IMR-90 (cell line): ENCODE measurements at regions not wholly inside any gene's neighbourhood (a gene's known extent, or its start where the extent isn't known, plus 50 kb on each side); places are given as distances from the start of the nearest gene placed in this dataset.

ENCODE experiments used
- ATAC-seq: fragments of 200-7000 bp; cut with Tn5 transposase; 2 replicates; pipeline ENCODE4 v1.9.1; 2020; ENCODE audit warnings: low read depth, mild to moderate bottlenecking, moderate library complexity
- BruUV-seq: library from RNA; stranded (reverse); fragments of 400-500 nt; replicated peaks from 2 replicates; lab custom pipeline; 2021; lab: Mats Ljungman, UMichigan
- CTCF ChIA-PET: fragments of 300-600 bp; formaldehyde crosslinking; extraction: SDS; loops from one replicate; lab custom pipeline; 2021; ENCODE audit warnings: antibody characterized with exemption; lab: Yijun Ruan, JAX
- POLR2A ChIA-PET: fragments of 300-600 bp; sonication (Branson Sonifier 250); formaldehyde crosslinking; loops from one replicate; lab custom pipeline; 2022; ENCODE audit warnings: antibody characterized with exemption; ENCODE audit not compliant: unreplicated experiment; lab: Charles Lee
- DNase-seq: peaks from one replicate; pipeline ENCODE4 v3.0.0; 2013
- H2AFZ ChIP-seq: replicated peaks from 2 replicates; pipeline ENCODE3; 2013; ENCODE audit warnings: low read length, mild to moderate bottlenecking; ENCODE audit not compliant: poor library complexity
- H2AK5ac ChIP-seq: 2 replicates; pipeline ENCODE4 v1.6.1; 2013; ENCODE audit warnings: low read depth, low read length, inconsistent platforms
- H2AK9ac ChIP-seq: replicated peaks from 2 replicates; pipeline ENCODE3; 2013; ENCODE audit warnings: mild to moderate bottlenecking, low read depth, low read length, moderate library complexity; ENCODE audit not compliant: poor library complexity
- H2BK120ac ChIP-seq: 2 replicates; pipeline ENCODE4 v1.6.1; 2013; ENCODE audit warnings: low read depth, low read length, inconsistent platforms
- H2BK15ac ChIP-seq: 3 replicates; pipeline ENCODE4 v1.6.1; 2013; ENCODE audit warnings: low read depth, low read length, inconsistent platforms
- H2BK20ac ChIP-seq: 2 replicates; pipeline ENCODE4 v1.6.1; 2013; ENCODE audit warnings: low read depth, mild to moderate bottlenecking, inconsistent platforms, low read length, moderate library complexity
- H2BK5ac ChIP-seq: 2 replicates; pipeline ENCODE4 v1.6.1; 2013; ENCODE audit warnings: mild to moderate bottlenecking, low read depth, low read length, inconsistent platforms; ENCODE audit not compliant: poor library complexity, severe bottlenecking
- H3K14ac ChIP-seq: replicated peaks from 2 replicates; pipeline ENCODE4 v1.6.1; 2013; ENCODE audit warnings: low read depth, low read length, inconsistent platforms
- H3K18ac ChIP-seq: 2 replicates; pipeline ENCODE4 v1.6.1; 2013; ENCODE audit warnings: low read depth, low read length, control low read depth
- H3K23ac ChIP-seq: 2 replicates; pipeline ENCODE4 v1.6.1; 2013; ENCODE audit warnings: low read depth, low read length, inconsistent platforms
- H3K27ac ChIP-seq: 2 replicates; pipeline ENCODE4 v1.5.1; 2013; ENCODE audit warnings: mild to moderate bottlenecking, control low read depth, low read length; ENCODE audit not compliant: insufficient read depth
- H3K27me3 ChIP-seq: 2 replicates; pipeline ENCODE4 v1.6.1; 2013; ENCODE audit warnings: low read length; ENCODE audit not compliant: control insufficient read depth, insufficient read depth
- H3K36me3 ChIP-seq: 2 replicates; pipeline ENCODE4 v1.6.1; 2013; ENCODE audit warnings: low read length, mixed read lengths; ENCODE audit not compliant: control insufficient read depth, insufficient read depth
- H3K4ac ChIP-seq: 2 replicates; pipeline ENCODE4 v1.6.1; 2013; ENCODE audit warnings: low read depth, low read length, inconsistent platforms
- H3K4me1 ChIP-seq: 2 replicates; pipeline ENCODE4 v1.6.1; 2013; ENCODE audit warnings: low read length, mixed read lengths; ENCODE audit not compliant: control insufficient read depth, insufficient read depth
- H3K4me2 ChIP-seq: 2 replicates; pipeline ENCODE4 v1.6.1; 2013; ENCODE audit warnings: low read depth, mild to moderate bottlenecking, control low read depth, low read length, moderate library complexity
- H3K4me3 ChIP-seq: 2 replicates; pipeline ENCODE4 v1.5.1; 2013; ENCODE audit warnings: low read depth, mild to moderate bottlenecking, control low read depth, low read length, moderate library complexity; ENCODE audit not compliant: insufficient read depth
- H3K56ac ChIP-seq: 2 replicates; pipeline ENCODE4 v1.6.1; 2013; ENCODE audit warnings: low read length, inconsistent platforms; ENCODE audit not compliant: insufficient read depth; ENCODE audit errors: extremely low read depth
- H3K79me1 ChIP-seq, 2 experiments: 2 replicates each; pipeline ENCODE4 v1.6.1; 2013; ENCODE audit warnings: low read length in 2 of 2, inconsistent platforms in 1 of 2, low read depth in 1 of 2
- H3K9ac ChIP-seq: 2 replicates; pipeline ENCODE4 v1.6.1; 2013; ENCODE audit warnings: low read depth, low read length, control low read depth
- H3K9me1 ChIP-seq: 2 replicates; pipeline ENCODE4 v1.6.1; 2013; ENCODE audit warnings: low read length, inconsistent platforms; ENCODE audit not compliant: insufficient read depth
- H3K9me3 ChIP-seq: 2 replicates; pipeline ENCODE4 v1.6.1; 2013; ENCODE audit warnings: low read length; ENCODE audit not compliant: control insufficient read depth, insufficient read depth
- H4K20me1 ChIP-seq: 2 replicates; pipeline ENCODE4 v1.6.1; 2013; ENCODE audit warnings: low read length, inconsistent platforms; ENCODE audit not compliant: insufficient read depth
- H4K5ac ChIP-seq: 2 replicates; pipeline ENCODE4 v1.6.1; 2013; ENCODE audit warnings: mild to moderate bottlenecking, low read depth, low read length, control low read depth
- H4K8ac ChIP-seq, 2 experiments: 2 replicates each; pipeline ENCODE4 v1.6.1; 2013; ENCODE audit warnings: low read depth in 2 of 2, low read length in 2 of 2, control low read depth in 1 of 2, inconsistent platforms in 1 of 2
- H4K91ac ChIP-seq: 2 replicates; pipeline ENCODE4 v1.6.1; 2013; ENCODE audit warnings: low read depth, low read length, inconsistent platforms; ENCODE audit not compliant: insufficient read depth
- CEBPB ChIP-seq: IDR thresholded peaks from 2 replicates; pipeline ENCODE4 v1.6.1; 2012; ENCODE audit warnings: low read depth, low read length, improper control_type of control experiment
- CHD1 ChIP-seq: IDR thresholded peaks from 2 replicates; pipeline ENCODE4 v1.6.1; 2012; ENCODE audit warnings: low read depth, low read length, improper control_type of control experiment
- FOS ChIP-seq: fragments of 150-350 bp; IDR thresholded peaks from 2 replicates; pipeline ENCODE4 v1.6.1; 2016; ENCODE audit warnings: low read depth, low read length
- MAFK ChIP-seq: IDR thresholded peaks from 2 replicates; pipeline ENCODE4 v1.6.1; 2012; ENCODE audit warnings: low read depth, low read length, improper control_type of control experiment
- MXI1 ChIP-seq: IDR thresholded peaks from 2 replicates; pipeline ENCODE4 v1.6.1; 2012; ENCODE audit warnings: low read depth, mild to moderate bottlenecking, low read length, moderate library complexity, borderline replicate concordance
- POLR2A ChIP-seq: IDR thresholded peaks from 2 replicates; pipeline ENCODE4 v1.6.1; 2012; ENCODE audit warnings: mild to moderate bottlenecking, low read depth, low read length
- RCOR1 ChIP-seq: IDR thresholded peaks from 2 replicates; pipeline ENCODE4 v1.6.1; 2012; ENCODE audit warnings: mild to moderate bottlenecking, low read length, improper control_type of control experiment; ENCODE audit not compliant: insufficient replicate concordance
- SMC3 ChIP-seq: fragments of 150-350 bp; IDR thresholded peaks from 2 replicates; pipeline ENCODE4 v1.6.1; 2016; ENCODE audit warnings: low read depth, mild to moderate bottlenecking, antibody characterized with exemption, low read length, moderate library complexity
- WGBS, 2 experiments: methylation state at CpG; one replicate each; pipeline versions ENCODE4 v1.1.5 to v1.1.7; 2013; ENCODE audit warnings: missing lambda C conversion rate in 2 of 2; ENCODE audit not compliant: insufficient read length in 1 of 2; ENCODE audit errors: extremely low coverage in 2 of 2; 5-methylcytosine and 5-hydroxymethylcytosine counted together
- dilution Hi-C: fragments of 300-500 bp; cut with HindIII; formaldehyde crosslinking; loops from one replicate; pipeline ENCODE4 v1.14.3; 2018; ENCODE audit warnings: low sequenced_read_pairs; ENCODE audit not compliant: unreplicated experiment
- in situ Hi-C: fragments of 300-500 bp; cut with MboI; formaldehyde crosslinking; loops from 3 replicates; pipeline ENCODE4 v1.14.3; 2019; ENCODE audit warnings: low sequenced_read_pairs, inconsistent platforms, mixed read lengths
- intact Hi-C: fragments of 100-400 bp; cut with micrococcal nuclease; formaldehyde crosslinking; loops from 2 replicates; pipeline ENCODE4 v1.10.0; 2022
- TF ChIP-seq, protein P1 (sequence below): fragments of 150-350 bp; IDR thresholded peaks from 2 replicates; pipeline ENCODE4 v1.6.1; 2017; ENCODE audit warnings: mild to moderate bottlenecking, antibody characterized with exemption, low read length, low read depth
- TF ChIP-seq, protein P2 (sequence below): fragments of 150-350 bp; IDR thresholded peaks from 2 replicates; pipeline ENCODE4 v1.6.1; 2016; ENCODE audit warnings: low read depth, mild to moderate bottlenecking, low read length, moderate library complexity, borderline replicate concordance
- TF ChIP-seq, protein P3 (sequence below): conservative IDR thresholded peaks from 2 replicates; pipeline ENCODE4 v1.5.1; 2012; ENCODE audit warnings: mild to moderate bottlenecking, low read depth, low read length, improper control_type of control experiment

DNA sequence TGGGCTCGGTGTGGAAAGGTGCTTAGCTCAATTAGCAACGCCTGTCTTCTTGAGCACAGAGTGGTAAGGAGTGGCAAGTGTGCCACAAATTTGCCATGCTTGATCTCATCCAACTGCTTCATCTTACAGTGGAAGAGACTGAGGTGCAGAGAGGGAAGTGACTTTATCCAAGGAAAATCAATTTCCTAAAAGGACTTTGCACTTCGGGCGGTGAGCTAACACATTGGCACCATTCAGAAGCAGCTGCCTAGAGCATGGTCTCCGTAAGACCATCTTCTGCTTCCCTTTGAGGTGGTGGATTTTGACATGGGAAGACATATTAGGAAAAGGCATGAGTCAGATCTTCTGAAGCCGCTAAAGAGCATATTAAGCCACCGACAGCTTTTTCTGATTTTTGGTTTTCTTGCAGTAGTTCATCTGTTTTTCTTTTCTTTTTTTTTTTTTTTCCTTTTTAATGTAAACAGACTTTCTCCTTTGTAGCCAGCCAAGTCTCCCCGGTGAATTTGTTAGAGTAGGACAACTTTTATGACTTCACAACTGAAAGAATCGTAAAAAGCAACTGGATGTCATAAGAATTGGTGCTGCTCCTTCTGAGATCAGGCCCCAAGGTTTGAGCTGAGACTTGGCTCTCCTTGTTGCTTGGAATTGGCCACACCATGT lies 273.2 kb downstream of the CDC5L start:
- no peak overlapping the region for H2AK5ac ChIP-seq
- no peaks in the 10 kb centered on the region for H4K20me1 ChIP-seq
- no peak overlapping the region for H3K56ac ChIP-seq
- H3K9me3 ChIP-seq, result no peaks in the 10 kb centered on the region
- H3K36me3 ChIP-seq, result no peaks in the 10 kb centered on the region
- no peaks in the 10 kb centered on the region for H3K27me3 ChIP-seq
- DNase-seq (no peak), ATAC-seq (no peak)
- no peak overlapping the region for H2BK15ac ChIP-seq
- POLR2A ChIA-PET, result no interaction called here
- BruUV-seq, result no TSS peak
- CTCF ChIA-PET, result interaction anchor here (0.6 to 1.3 kb wide), 4 partner anchors 11 to 1918 kb away, joined by 3 to 5 read pairs (median 3); no protein-coding TSS in a partner anchor
- no peak overlapping the region for H2AFZ ChIP-seq
- H3K4me1 ChIP-seq, result peaks cover 16% of the 10 kb centered on the region
- H2AK9ac ChIP-seq, result no peak overlapping the region
- H4K5ac ChIP-seq, result no peak overlapping the region
- dilution Hi-C loops, result no loop called here
- H2BK120ac ChIP-seq, result no peak overlapping the region
- H3K79me1 ChIP-seq, result no peaks in the 10 kb centered on the region
- in situ Hi-C loops, result loop anchor here (25.0 kb wide), 1 partner anchor 1252 kb away; no protein-coding TSS in a partner anchor
- no peak overlapping the region for H3K23ac ChIP-seq
- intact Hi-C loops, result loop anchor here (10.0 kb wide), 1 partner anchor 414 kb away; no protein-coding TSS in a partner anchor
- no peak overlapping the region for H3K4me2 ChIP-seq
- no CpG with 5 or more reads among the region's 9 CpGs for WGBS, 2 experiments
- no peak overlapping the region for H4K91ac ChIP-seq
- H3K14ac ChIP-seq, result no peak overlapping the region
- H3K18ac ChIP-seq, result no peak overlapping the region
- no peak overlapping the region for H3K4ac ChIP-seq
- no peak overlapping the region for H2BK5ac ChIP-seq
- H3K27ac ChIP-seq, result no peak overlapping the region
- peaks cover 10% of the 10 kb centered on the region; the same call in 1 of the 2 replicates for H3K9me1 ChIP-seq
- H4K8ac ChIP-seq, result no peak overlapping the region
- TF ChIP-seq RCOR1, result no peak
- no peak for TF ChIP-seq FOS
- TF ChIP-seq SMC3, result no peak
- TF ChIP-seq POLR2A, result no peak
- TF ChIP-seq, protein P1, sequence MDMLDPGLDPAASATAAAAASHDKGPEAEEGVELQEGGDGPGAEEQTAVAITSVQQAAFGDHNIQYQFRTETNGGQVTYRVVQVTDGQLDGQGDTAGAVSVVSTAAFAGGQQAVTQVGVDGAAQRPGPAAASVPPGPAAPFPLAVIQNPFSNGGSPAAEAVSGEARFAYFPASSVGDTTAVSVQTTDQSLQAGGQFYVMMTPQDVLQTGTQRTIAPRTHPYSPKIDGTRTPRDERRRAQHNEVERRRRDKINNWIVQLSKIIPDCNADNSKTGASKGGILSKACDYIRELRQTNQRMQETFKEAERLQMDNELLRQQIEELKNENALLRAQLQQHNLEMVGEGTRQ, result no peak
- TF ChIP-seq, protein P2, sequence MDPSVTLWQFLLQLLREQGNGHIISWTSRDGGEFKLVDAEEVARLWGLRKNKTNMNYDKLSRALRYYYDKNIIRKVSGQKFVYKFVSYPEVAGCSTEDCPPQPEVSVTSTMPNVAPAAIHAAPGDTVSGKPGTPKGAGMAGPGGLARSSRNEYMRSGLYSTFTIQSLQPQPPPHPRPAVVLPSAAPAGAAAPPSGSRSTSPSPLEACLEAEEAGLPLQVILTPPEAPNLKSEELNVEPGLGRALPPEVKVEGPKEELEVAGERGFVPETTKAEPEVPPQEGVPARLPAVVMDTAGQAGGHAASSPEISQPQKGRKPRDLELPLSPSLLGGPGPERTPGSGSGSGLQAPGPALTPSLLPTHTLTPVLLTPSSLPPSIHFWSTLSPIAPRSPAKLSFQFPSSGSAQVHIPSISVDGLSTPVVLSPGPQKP, result no peak
- no peak for TF ChIP-seq CEBPB
- no peak for TF ChIP-seq MAFK
- TF ChIP-seq, protein P3, sequence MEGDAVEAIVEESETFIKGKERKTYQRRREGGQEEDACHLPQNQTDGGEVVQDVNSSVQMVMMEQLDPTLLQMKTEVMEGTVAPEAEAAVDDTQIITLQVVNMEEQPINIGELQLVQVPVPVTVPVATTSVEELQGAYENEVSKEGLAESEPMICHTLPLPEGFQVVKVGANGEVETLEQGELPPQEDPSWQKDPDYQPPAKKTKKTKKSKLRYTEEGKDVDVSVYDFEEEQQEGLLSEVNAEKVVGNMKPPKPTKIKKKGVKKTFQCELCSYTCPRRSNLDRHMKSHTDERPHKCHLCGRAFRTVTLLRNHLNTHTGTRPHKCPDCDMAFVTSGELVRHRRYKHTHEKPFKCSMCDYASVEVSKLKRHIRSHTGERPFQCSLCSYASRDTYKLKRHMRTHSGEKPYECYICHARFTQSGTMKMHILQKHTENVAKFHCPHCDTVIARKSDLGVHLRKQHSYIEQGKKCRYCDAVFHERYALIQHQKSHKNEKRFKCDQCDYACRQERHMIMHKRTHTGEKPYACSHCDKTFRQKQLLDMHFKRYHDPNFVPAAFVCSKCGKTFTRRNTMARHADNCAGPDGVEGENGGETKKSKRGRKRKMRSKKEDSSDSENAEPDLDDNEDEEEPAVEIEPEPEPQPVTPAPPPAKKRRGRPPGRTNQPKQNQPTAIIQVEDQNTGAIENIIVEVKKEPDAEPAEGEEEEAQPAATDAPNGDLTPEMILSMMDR, result no peak
- TF ChIP-seq MXI1, result no peak
- no peak for TF ChIP-seq CHD1
- no peak overlapping the region for H3K9ac ChIP-seq
- H3K4me3 ChIP-seq, result no peak overlapping the region
- no peak overlapping the region for H2BK20ac ChIP-seq
